Fibroblast of lung (primary cell): ENCODE measurements at regions not wholly inside any gene's neighbourhood (a gene's known extent, or its start where the extent isn't known, plus 50 kb on each side); places are given as distances from the start of the nearest gene placed in this dataset.

Experiments
- CTCF ChIP-seq, 2 donors: IDR thresholded peaks in 1 of 2; conservative IDR thresholded peaks in 1 of 2; 1 replicate in 1 of 2; 2 replicates in 1 of 2; pipeline ENCODE4 v1.5.1; 2011 to 2012; ENCODE audit warnings: low read length in 2 of 2, control low read depth in 1 of 2, inconsistent platforms in 1 of 2, low read depth in 1 of 2, mild to moderate bottlenecking in 1 of 2
- EZH2 ChIP-seq: IDR thresholded peaks from 2 replicates; pipeline ENCODE4 v1.5.1; 2012; ENCODE audit warnings: low read length, control low read depth, mild to moderate bottlenecking; ENCODE audit errors: missing control alignments

DNA sequence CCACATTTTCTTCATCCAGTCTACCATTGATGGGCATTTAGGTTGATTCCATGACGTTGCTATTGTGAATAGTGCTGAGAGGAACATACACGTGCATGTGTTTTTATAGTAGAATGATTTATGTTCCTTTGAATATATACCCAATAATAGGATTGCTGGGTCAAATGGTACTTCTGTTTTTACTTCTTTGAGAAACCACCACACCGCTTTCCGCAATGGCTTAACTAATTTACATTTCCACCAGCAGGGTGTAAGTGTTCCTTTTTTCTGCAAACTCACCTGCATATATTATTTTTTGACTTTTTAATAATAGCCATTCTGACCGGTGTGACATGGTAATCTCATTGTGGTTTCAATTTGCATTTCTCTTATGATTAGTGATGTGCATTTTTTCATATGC, 82.2 kb upstream of the RFX3 start:
- no peak for TF ChIP-seq CTCF (conservative IDR thresholded peaks at IDR 0.05 in 1 of 2, IDR thresholded peaks at IDR 0.05 in 1 of 2; ENCODE audit: low read depth in 1 of 2, low read length in 2 of 2)
- TF ChIP-seq EZH2: no peak
